ENCODE measurements at regions not wholly inside any gene's neighbourhood (a gene's known extent, or its start where the extent isn't known, plus 50 kb on each side); places are given as distances from the start of the nearest gene placed in this dataset.

GRCh38 chr10:45502458-45502857 is 128.4 kb downstream of the ALOX5 start:
- peaks cover 1% of the 10 kb centered on the region for H3K9me3 Mint-ChIP-seq
- H3K4me3 Mint-ChIP-seq, result no peak overlapping the region
- no peak for DNase-seq
- peaks cover 9% of the 10 kb centered on the region for H3K4me1 Mint-ChIP-seq (ENCODE audit: low read depth)
- peaks cover 2% of the 10 kb centered on the region for H3K36me3 Mint-ChIP-seq (ENCODE audit: insufficient read depth)
- no peak for ATAC-seq
- no peaks in the 10 kb centered on the region for H3K27me3 Mint-ChIP-seq (ENCODE audit: low read depth)

- H3K4me1 Mint-ChIP-seq (ENCODE audit: low read depth), result peaks cover 12% of the 10 kb centered on the region
- H3K36me3 Mint-ChIP-seq (ENCODE audit: insufficient read depth), result peaks cover 5% of the 10 kb centered on the region
- no peaks in the 10 kb centered on the region for H3K27me3 Mint-ChIP-seq (ENCODE audit: low read depth)
- no peak for ATAC-seq
- peaks cover 8% of the 10 kb centered on the region for H3K9me3 Mint-ChIP-seq
- no peak for DNase-seq
- no peak overlapping the region for H3K4me3 Mint-ChIP-seq
Measured at GRCh38 chr10:45501791-45502190, 127.8 kb downstream of the ALOX5 start.

GRCh38 chr10:45500798-45501197 is 126.8 kb downstream of the ALOX5 start:
- Mint-ChIP-seq H3K27me3 (ENCODE audit: low read depth) (no peaks in the 10 kb centered on the region), H3K4me1 (ENCODE audit: low read depth) (peaks cover 13% of the 10 kb centered on the region), H3K4me3 (no peak overlapping the region), H3K9me3 (peaks cover 11% of the 10 kb centered on the region), H3K36me3 (ENCODE audit: insufficient read depth) (peaks cover 6% of the 10 kb centered on the region)
- ATAC-seq (no peak), DNase-seq (no peak)

- ATAC-seq (no peak), DNase-seq (no peak)
- Mint-ChIP-seq H3K9me3 (peaks cover 16% of the 10 kb centered on the region), H3K4me3 (no peak overlapping the region), H3K27me3 (ENCODE audit: low read depth) (no peaks in the 10 kb centered on the region), H3K36me3 (ENCODE audit: insufficient read depth) (peaks cover 10% of the 10 kb centered on the region), H3K4me1 (ENCODE audit: low read depth) (peaks cover 16% of the 10 kb centered on the region)
Measured at GRCh38 chr10:45500304-45500703, 126.3 kb downstream of the ALOX5 start.

GRCh38 chr10:45495438-45496152 is 121.6 kb downstream of the ALOX5 start:
- Mint-ChIP-seq H3K27me3 (ENCODE audit: low read depth) (no peaks in the 10 kb centered on the region), H3K4me3 (no peak overlapping the region), H3K4me1 (ENCODE audit: low read depth) (peaks cover 9% of the 10 kb centered on the region), H3K36me3 (ENCODE audit: insufficient read depth) (peaks cover 17% of the 10 kb centered on the region), H3K9me3 (peaks cover 17% of the 10 kb centered on the region)
- no peak for ATAC-seq
- DNase-seq, result no peak

Data from activated T-cell treated with anti-CD3 and anti-CD28 coated beads, Interleukin-2, amount 50 U/mL, for 4 hours (primary cell).